ENCODE measurements at regions not wholly inside any gene's neighbourhood (a gene's known extent, or its start where the extent isn't known, plus 50 kb on each side); places are given as distances from the start of the nearest gene placed in this dataset.

DNA sequence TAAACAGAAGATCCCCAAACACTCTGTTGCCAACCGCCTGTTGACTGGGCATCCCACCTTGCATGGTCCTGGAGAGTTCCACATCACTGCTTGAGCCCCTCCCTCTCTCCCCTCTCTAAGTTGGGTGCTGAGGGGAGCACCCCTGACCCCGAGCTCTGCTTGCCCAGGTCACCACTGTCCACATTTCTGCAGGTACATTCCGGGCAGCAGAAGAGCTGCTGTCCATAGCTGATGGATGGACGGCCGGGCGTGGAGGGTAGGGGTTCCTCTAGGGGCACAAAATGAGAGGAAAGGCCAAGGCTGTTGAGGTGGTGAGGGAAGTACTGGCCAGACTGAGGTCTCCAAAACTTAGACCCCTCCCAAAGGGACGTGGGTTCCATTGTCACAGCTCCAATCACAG is 227.4 kb upstream of the PPP2R2D start:
- DNase-seq, result no peak

- no peak for DNase-seq
Measured at GRCh38 chr10:131674130-131674529, 226.7 kb upstream of the PPP2R2D start.

- DNase-seq, result no peak
Measured at GRCh38 chr10:131675104-131675503, 225.7 kb upstream of the PPP2R2D start.

DNA sequence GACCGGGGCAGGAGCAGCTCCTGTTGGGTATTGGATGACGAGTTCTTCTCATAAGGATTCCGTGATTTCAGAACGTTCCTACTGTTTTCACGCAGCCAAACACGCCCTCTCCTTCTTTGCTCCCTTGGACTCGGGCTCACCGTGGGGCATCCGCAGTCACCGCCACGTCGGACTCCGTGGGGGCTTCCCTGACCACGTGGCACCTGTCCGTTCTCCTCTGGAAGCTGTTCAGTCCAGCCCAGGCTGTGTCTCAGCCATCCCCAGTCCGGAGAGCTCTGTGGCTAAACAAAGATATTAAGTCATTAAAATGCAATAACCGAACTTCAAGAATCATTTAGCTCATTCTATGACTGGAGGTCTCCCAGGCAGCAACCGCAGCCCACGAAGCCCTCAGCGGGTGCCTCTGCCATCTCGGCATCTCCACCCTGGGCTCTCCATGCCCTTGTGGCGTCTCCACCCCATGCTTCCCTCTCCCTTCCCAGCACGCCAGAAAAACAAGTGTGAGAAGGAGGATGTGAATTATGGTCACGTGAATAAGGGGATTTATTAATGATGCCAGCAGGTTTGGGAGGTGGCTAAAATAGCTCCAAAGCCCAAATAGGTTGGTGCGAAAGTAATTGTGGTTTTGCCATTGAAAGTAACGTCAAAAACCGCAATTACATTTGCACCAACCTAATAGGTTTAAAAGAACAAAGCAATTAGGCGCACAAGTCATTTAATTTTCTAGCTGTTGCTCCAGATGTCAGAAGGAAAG is 224.6 kb upstream of the PPP2R2D start:
- DNase-seq, result no peak

DNA sequence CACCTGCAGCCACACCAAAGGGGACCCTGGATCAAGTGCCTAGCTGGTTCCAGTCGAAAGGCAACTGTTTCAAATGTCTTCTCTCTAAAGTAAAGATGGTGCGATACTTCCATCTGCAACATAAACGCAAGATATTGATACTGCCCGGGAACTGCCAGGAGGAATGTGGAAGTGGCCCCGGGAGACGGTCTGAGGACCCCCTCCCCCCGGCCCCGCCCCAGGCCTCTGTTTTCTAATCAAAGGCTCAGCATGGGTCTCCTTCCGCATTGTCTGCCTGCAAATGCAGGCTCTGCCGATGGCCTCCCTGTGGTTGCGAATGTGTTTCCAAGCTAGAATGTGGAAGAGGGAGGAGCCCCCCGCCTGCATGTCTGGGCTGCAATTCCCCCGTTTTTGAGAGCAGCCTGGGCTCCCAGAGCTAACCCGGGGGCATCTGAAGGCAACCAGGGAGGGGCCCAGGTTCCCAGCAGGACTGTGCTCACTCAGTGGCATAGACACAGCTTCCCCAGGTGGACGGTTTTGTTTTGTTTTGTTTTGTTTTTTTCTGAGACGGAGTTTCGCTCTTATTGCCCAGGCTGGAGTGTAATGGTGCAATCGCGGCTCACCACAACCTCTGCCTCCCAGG is 223.9 kb upstream of the PPP2R2D start:
- DNase-seq, result no peak

- DNase-seq, result no peak
Measured at GRCh38 chr10:131677671-131678070, 223.1 kb upstream of the PPP2R2D start.

DNA sequence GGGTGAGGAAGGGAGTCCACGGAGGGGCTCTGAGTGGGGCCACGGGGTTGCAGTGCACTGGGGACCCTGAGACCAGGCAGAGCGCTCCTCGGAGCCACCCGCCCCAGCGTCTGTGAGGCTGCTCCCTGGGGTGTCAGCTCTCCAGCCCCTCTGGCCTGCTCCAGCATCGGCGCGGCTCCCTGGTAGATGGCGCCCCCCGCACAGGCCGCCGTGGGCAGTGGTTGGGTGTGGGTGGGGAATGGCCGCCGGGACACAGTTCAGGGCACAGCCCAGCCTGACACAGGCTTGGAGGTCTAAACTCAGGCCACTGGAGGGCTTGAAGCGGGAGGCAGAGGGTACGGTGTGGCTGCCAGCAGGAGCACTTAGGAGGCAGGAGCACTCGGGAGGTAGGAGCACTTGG is 222.6 kb upstream of the PPP2R2D start:
- DNase-seq, result no peak

DNA sequence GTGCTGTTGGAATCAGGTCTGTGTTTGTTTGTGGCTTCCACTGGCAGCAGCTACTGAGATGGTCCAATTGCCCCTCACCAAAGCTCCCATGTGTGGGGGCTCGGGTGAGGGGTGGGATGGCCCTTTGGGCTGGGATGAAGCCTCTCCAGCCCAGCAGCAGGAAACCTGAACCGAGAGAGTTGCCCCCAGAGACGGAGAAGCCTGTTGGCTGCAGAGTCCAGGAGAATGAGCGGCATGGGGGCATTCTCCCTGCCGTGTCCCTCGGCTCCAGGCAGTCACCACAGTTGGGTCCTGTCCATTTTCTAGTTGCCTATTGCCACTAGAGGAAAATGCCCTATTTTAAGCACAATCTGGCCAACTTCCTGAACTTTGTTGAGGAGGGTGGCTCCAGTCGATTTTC is 222.2 kb upstream of the PPP2R2D start:
- DNase-seq, result no peak

DNA sequence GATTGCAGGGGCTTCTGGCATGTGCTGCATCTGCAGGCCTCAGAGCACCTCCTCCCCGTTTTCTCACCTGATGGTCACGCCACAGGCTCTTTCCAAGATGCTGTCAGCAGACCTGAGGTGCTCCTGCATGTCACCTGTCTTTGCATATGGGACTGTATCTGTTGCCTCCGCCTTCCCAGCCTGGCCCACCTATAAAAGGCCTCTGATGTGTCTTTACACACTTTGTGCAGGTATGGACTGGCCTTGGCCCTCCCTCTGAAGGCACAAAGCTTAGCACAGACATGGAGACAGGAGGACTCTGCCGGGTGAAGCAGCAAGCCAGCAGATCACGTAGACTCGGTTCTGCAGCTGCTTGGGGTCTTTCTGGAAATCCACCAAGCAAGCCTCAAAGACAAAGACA is 220.9 kb upstream of the PPP2R2D start:
- DNase-seq, result no peak

DNA sequence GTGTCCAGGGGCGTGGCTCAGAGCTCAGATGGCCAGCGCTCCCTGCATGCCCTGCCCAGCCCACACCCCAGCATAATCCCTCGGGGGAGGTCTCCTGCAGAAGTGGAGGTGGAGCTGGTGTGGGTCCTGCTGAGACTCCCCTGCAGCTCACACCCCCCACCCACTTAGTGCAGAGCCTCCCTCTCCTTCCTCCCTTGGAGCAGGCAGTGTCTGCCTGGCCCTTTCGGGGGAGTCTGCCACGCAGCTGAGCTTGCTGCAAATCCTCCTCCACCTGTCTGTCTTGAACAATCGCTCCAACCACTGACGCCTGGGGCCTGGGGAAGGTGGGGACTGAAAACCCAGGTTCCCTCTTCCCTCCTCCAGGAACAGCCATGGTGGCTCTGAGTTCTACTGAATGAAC is 219.7 kb upstream of the PPP2R2D start:
- no peak for DNase-seq

- DNase-seq, result no peak
Measured at GRCh38 chr10:131681656-131682055, 219.2 kb upstream of the PPP2R2D start.

- no peak for DNase-seq
Measured at GRCh38 chr10:131682271-131682962, 218.4 kb upstream of the PPP2R2D start.

- no peak for DNase-seq
Measured at GRCh38 chr10:131683281-131683861, 217.4 kb upstream of the PPP2R2D start.

- DNase-seq, result no peak
Measured at GRCh38 chr10:131683941-131684340, 216.9 kb upstream of the PPP2R2D start.

- DNase-seq, result no peak
Measured at GRCh38 chr10:131685007-131685406, 215.8 kb upstream of the PPP2R2D start.

DNA sequence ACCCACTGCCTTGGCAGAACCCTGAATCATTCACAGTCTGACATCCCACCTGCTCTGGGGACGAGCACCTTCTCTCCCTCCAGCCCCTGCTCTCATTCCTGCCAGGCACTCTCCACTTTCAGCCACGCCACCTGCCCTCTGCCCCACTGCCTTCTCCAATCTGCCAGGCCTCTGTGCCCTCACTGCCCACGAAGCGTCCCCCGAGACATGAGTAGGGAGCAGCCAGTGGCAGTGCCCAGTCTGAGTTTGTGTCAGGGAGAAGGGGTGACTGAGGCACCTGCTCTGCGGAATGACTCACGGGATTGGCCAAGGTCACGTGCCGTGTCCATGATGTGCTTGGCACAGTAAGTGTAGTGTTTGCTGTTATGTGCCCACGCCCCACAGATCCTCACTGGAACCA is 215.2 kb upstream of the PPP2R2D start:
- no peak for DNase-seq

DNA sequence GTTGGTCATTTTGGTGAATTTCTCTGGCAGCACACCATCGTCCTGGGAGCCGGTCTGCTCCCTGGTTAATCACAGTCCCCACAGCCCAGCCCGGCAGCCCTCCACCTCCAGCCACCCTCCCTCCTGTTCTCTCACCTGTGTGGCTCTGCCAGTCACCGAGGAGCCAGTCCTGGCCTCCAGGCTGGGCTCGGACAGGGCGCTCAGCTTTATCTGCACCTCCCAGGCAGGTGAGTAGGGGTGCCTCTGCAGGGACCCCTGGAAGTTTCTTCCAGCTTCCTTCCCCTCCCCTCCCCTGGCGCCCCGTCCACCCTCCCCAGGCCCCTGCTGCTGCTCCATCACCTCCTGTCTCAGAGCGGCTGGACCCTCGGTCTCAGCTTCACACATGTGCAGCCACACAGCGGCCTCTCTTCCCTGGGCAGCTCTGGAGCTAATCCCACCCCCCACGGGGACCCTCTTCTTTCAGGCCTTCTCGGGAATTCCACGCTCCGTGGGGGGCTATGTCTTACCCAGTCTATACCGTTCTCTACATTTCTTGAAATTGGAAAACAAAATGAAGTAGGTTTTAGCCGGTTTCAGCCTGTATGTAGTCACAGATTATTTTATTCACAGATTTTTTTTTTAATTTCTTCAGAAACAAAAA is 213.9 kb upstream of the PPP2R2D start:
- no peak for DNase-seq

GRCh38 chr10:131688304-131688703 is 212.5 kb upstream of the PPP2R2D start:
- DNase-seq, result no peak

DNA sequence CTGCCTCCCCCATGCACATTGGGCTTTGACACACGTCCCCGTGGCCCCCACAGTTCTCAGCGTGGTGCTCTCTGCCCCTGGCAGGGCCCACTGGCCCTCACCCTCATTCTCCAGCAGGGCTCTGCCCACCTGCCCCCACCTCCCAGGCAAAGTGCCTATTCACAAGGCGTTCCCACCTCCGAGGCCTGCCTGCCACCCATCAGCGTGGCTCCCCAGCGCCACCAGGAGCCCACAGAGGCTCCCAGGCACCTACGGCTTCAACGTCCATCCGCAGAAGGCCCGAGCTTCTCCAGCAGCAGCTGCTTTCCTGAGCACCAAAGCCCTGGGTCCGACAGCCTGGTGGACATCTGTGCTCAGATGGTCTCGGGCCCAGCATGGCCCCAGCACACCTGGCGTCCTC is 211.8 kb upstream of the PPP2R2D start:
- DNase-seq, result no peak

DNA sequence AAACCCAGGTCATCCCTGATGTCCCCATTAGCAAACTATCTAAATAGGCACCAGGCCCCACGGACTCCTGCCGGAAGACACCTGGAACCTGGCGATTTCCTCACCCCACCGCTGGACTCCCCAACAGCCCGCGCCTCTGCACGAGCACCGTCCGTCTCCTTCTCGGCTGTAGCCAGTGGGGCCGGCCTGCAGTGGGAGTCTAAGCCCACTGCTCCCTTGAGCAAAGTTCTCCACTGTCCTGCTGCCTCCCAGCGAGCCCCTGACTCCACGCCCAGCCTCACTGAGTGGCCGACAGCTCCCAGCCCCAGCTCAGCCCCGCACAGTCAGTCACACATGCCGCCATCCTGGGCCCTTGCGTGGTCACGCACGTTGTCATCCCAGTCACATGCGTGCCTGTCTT is 211.3 kb upstream of the PPP2R2D start:
- DNase-seq, result no peak

DNA sequence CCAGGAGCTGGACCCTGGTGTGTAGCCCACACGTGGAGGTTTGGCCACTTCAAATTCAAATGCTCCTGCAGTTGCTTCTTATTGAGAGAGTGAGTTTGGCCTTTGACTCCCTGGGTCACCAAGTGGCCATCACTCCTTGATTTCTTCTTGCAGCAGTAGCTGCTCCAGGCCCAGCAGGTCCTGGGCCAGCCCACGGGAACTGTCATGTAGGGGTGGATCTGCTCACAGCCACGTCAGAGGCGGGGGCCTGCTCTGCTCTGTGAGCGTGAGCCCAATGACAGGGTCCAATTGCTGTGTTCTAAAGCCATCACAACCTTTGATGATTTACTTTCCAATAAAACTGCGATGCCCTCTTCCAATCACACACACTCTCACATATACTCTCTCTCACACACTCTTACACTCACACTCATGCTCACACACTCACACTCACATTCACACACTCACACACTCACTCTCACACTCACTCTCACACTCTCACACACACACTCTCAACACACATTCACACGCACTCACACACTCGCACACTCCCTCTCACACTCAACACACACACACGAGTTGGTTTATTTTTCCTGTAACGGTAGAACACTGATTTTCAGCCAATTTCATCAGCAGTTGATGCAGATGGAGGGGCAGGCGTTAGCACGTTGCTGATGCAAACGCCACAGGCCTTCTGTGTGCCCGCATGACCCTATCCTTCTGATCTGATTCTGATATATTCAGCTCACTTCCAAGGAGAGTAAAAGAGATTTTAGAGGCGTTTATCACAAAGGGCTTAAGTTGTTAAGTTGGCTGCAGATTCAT is 210.7 kb upstream of the PPP2R2D start:
- no peak for DNase-seq

GRCh38 chr10:131690805-131691239 is 210.0 kb upstream of the PPP2R2D start:
- no peak for DNase-seq

All from renal pelvis (tissue), 1 donor.